GM12874 (cell line): ENCODE measurements at regions not wholly inside any gene's neighbourhood (a gene's known extent, or its start where the extent isn't known, plus 50 kb on each side); places are given as distances from the start of the nearest gene placed in this dataset.
A peak's percentile ranks its signal among the peaks of the same experiment; 100 is the strongest.

Experiments used
- TF ChIP-seq, protein P1 (sequence below): IDR thresholded peaks from 2 replicates; pipeline ENCODE4 v1.5.1; 2011; ENCODE audit warnings: low read depth, mild to moderate bottlenecking, control low read depth, low read length, moderate library complexity; ENCODE audit not compliant: insufficient read depth

DNA sequence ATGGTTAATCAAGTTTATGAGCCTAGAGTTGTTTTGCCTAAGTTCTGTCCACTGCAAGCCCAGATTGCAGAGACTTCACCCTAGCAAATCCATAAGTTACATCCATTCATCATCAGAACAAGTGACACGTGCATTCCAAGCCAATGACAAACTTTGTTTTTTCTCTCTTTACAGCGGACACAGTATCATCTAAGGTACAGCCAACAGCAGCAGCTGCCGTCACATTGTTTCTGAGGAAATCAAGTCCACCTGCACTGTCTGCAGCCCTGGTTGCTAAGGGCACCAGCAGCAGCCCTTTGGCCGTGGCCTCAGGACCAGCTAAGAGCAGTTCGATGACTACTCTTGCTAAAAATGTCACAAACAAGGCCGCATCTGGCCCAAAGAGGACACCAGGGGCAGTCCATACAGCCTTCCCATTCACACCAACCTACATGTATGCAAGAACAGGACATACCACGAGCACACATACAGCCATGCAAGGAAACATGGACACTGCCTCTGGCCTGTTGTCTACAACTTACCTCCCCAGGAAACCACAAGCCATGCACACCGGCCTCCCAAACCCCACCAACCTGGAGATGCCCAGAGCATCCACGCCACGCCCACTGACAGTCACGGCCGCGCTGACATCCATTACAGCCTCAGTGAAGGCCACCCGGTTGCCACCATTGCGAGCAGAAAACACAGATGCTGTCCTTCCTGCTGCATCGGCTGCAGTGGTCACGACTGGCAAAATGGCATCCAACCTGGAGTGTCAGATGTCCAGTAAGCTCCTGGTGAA is 155.8 kb downstream of the C11orf91 start:
- TF ChIP-seq, protein P1, sequence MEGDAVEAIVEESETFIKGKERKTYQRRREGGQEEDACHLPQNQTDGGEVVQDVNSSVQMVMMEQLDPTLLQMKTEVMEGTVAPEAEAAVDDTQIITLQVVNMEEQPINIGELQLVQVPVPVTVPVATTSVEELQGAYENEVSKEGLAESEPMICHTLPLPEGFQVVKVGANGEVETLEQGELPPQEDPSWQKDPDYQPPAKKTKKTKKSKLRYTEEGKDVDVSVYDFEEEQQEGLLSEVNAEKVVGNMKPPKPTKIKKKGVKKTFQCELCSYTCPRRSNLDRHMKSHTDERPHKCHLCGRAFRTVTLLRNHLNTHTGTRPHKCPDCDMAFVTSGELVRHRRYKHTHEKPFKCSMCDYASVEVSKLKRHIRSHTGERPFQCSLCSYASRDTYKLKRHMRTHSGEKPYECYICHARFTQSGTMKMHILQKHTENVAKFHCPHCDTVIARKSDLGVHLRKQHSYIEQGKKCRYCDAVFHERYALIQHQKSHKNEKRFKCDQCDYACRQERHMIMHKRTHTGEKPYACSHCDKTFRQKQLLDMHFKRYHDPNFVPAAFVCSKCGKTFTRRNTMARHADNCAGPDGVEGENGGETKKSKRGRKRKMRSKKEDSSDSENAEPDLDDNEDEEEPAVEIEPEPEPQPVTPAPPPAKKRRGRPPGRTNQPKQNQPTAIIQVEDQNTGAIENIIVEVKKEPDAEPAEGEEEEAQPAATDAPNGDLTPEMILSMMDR: no peak

GRCh38 chr11:33543823-33544222 is 156.8 kb downstream of the C11orf91 start:
- TF ChIP-seq, protein P1: no peak

DNA sequence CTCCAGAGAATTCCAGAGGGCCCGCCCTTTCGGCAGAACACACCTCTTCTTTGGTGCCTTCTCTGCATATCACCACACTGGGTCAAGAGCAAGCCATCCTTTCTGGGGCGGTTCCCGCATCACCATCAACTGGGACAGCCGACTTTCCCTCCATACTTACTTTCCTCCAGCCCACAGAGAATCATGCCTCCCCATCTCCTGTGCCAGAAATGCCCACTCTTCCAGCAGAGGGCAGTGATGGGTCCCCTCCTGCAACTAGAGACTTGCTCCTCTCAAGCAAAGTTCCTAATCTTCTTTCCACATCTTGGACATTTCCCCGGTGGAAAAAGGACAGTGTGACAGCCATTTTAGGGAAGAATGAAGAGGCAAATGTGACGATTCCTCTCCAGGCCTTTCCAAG is 157.7 kb downstream of the C11orf91 start:
- TF ChIP-seq, protein P1: peak; percentile 74

- TF ChIP-seq, protein P1: no peak
Measured at GRCh38 chr11:33540946-33541915, 159.4 kb downstream of the C11orf91 start.

DNA sequence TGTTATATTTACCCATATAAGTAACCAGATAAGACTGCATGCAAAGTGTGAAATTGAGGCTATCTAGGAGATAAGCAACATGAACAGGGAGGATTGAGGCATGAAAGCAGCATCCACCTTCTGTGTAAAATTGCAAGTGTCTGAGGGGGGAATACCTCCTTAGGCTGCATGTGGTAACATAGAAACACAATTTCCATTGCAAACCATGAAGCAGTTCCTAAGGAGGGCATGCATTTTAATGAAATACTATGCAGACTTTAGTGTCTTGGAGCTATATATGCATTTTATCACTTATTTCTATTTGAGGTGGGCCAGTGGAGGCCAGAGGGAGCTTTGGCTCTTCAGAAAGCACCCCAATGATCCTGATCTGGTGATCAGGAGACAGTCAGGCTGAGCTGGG is 160.2 kb downstream of the C11orf91 start:
- TF ChIP-seq, protein P1: no peak

- TF ChIP-seq, protein P1: no peak
Measured at GRCh38 chr11:33539751-33540150, 160.9 kb downstream of the C11orf91 start.

- TF ChIP-seq, protein P1: no peak
Measured at GRCh38 chr11:33538726-33539125, 161.9 kb downstream of the C11orf91 start.
